ENCODE measurements at regions not wholly inside any gene's neighbourhood (a gene's known extent, or its start where the extent isn't known, plus 50 kb on each side); places are given as distances from the start of the nearest gene placed in this dataset.

DNA sequence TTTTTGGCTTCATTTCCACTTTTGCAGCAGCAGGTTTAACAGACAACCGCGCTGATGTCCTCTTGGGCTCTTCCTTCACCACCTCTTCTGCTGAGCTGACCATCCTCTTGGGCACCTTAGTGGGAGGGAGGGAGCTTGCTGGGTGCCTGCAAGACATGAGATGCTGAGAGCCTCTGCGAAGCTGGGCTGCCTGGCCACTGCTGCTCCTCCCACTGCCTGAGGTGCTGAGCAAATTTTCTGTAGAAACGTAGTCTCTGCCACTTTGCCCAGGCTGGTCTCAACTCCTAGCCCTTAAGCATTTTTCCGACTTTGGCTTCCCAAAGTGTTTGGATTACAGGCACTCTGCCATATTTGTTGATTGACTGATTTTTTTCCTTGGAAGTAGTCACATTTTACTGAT lies 422.2 kb upstream of the MC4R start:
- Histone ChIP-seq H4K91ac (ENCODE audit: insufficient read length, low read depth, low read length) (no peak overlapping the region), H3K9ac (ENCODE audit: extremely low read depth, insufficient read length, low read length) (no peak overlapping the region), H2BK15ac (ENCODE audit: low read depth, low read length) (no peak overlapping the region), H3K9me3 (ENCODE audit: control insufficient read depth, low read depth, low read length) (no peaks in the 10 kb centered on the region), H2BK20ac (ENCODE audit: low read depth, low read length, poor library complexity, severe bottlenecking) (no peak overlapping the region), H3K79me1 (ENCODE audit: insufficient read depth, low read depth, low read length, poor library complexity, severe bottlenecking) (no peaks in the 10 kb centered on the region), H4K8ac (replicated peaks; ENCODE audit: insufficient read length, low read depth, low read length) (no peak overlapping the region), H2AFZ (ENCODE audit: low read length) (no peak overlapping the region), H4K20me1 (ENCODE audit: control insufficient read depth, insufficient read depth, insufficient read length) (no peaks in the 10 kb centered on the region), H2BK120ac (ENCODE audit: low read depth, low read length, poor library complexity, severe bottlenecking) (no peak overlapping the region), H3K4ac (ENCODE audit: low read depth, low read length) (no peak overlapping the region), H3K4me2 (ENCODE audit: insufficient read depth, insufficient read length, low read length) (no peak overlapping the region), H3K23me2 (ENCODE audit: insufficient read length, low read depth, low read length, poor library complexity, severe bottlenecking) (no peaks in the 10 kb centered on the region), H2BK5ac (ENCODE audit: insufficient read length, low read length) (no peak overlapping the region), H3K18ac (ENCODE audit: insufficient read length, low read depth, low read length) (peak overlapping the region; percentile 19), H3K27me3 (ENCODE audit: insufficient read depth, low read length) (no peaks in the 10 kb centered on the region), H3T11ph (ENCODE audit: low read length) (no peak overlapping the region), H4K5ac (ENCODE audit: insufficient read length, low read depth, low read length) (no peak overlapping the region), H3K23ac (ENCODE audit: insufficient read length, low read depth, low read length) (no peak overlapping the region), H2AK5ac (ENCODE audit: insufficient read length, low read length) (no peak overlapping the region), H3K27ac (ENCODE audit: insufficient read length, low read depth, low read length) (no peak overlapping the region), H3K4me1 (ENCODE audit: insufficient read depth, low read length) (no peaks in the 10 kb centered on the region), H3K14ac (ENCODE audit: insufficient read depth, low read length) (no peak overlapping the region), H3K79me2 (ENCODE audit: insufficient read depth, low read length) (no peaks in the 10 kb centered on the region), H3K56ac (ENCODE audit: insufficient read length, low read depth, low read length) (no peak overlapping the region), H2BK12ac (ENCODE audit: insufficient read length, low read depth, low read length) (no peak overlapping the region)
- no peak overlapping the region for H3K27ac Mint-ChIP-seq
- no peak overlapping the region for H3K4me3 Mint-ChIP-seq
- WGBS (ENCODE audit: extremely low coverage, insufficient read length, low lambda C conversion rate): no CpG with 5 or more reads among the region's 5 CpGs
- DNase-seq: no peak
- TF ChIP-seq, protein P1, sequence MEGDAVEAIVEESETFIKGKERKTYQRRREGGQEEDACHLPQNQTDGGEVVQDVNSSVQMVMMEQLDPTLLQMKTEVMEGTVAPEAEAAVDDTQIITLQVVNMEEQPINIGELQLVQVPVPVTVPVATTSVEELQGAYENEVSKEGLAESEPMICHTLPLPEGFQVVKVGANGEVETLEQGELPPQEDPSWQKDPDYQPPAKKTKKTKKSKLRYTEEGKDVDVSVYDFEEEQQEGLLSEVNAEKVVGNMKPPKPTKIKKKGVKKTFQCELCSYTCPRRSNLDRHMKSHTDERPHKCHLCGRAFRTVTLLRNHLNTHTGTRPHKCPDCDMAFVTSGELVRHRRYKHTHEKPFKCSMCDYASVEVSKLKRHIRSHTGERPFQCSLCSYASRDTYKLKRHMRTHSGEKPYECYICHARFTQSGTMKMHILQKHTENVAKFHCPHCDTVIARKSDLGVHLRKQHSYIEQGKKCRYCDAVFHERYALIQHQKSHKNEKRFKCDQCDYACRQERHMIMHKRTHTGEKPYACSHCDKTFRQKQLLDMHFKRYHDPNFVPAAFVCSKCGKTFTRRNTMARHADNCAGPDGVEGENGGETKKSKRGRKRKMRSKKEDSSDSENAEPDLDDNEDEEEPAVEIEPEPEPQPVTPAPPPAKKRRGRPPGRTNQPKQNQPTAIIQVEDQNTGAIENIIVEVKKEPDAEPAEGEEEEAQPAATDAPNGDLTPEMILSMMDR (conservative IDR thresholded peaks at IDR 0.05): no peak
- H3K27me3 Mint-ChIP-seq (ENCODE audit: low read depth): peaks cover 40% of the 10 kb centered on the region
- H3K36me3 Mint-ChIP-seq (ENCODE audit: insufficient read depth in 1 of 3, low read depth in 3 of 3): peaks cover 0 to 3% (median 0%) of the 10 kb centered on the region in 3 experiments; a peak in 3 of 7 replicates
- peaks cover 4 to 5% of the 10 kb centered on the region in 2 experiments; a peak in 2 of 5 replicates for H3K9me3 Mint-ChIP-seq
- H3K4me1 Mint-ChIP-seq: no peaks in the 10 kb centered on the region
